Activated naive CD4-positive, alpha-beta T cell treated with anti-CD3 and anti-CD28 coated beads, Interleukin-2, amount 50 U/mL, for 16 hours (primary cell): ENCODE measurements at regions not wholly inside any gene's neighbourhood (a gene's known extent, or its start where the extent isn't known, plus 50 kb on each side); places are given as distances from the start of the nearest gene placed in this dataset.

Experiments used
- DNase-seq: peaks from one replicate; pipeline ENCODE4 v3.0.0-alpha.2; 2020

- no peak for DNase-seq
Observed at GRCh38 chr12:126558219-126558618, 1493.0 kb downstream of the AACS start.

GRCh38 chr12:126558810-126559209 is 1493.6 kb downstream of the AACS start:
- DNase-seq = no peak

- DNase-seq = peak; percentile 9
Observed at GRCh38 chr12:126567016-126567415, 1501.8 kb downstream of the AACS start.

GRCh38 chr12:126569706-126570105 is 1504.5 kb downstream of the AACS start:
- DNase-seq = no peak

- DNase-seq = no peak
Observed at GRCh38 chr12:126570566-126570965, 1505.3 kb downstream of the AACS start.

- DNase-seq = no peak
Observed at GRCh38 chr12:126572170-126572569, 1506.9 kb downstream of the AACS start.

GRCh38 chr12:126581655-126582054 is 1516.4 kb downstream of the AACS start:
- no peak for DNase-seq

GRCh38 chr12:126582231-126582630 is 1517.0 kb downstream of the AACS start:
- DNase-seq = no peak

GRCh38 chr12:126588586-126589249 is 1523.5 kb downstream of the AACS start:
- no peak for DNase-seq

GRCh38 chr12:126591533-126591932 is 1526.3 kb downstream of the AACS start:
- DNase-seq = no peak

- DNase-seq = no peak
Observed at GRCh38 chr12:126601184-126602170, 1536.2 kb downstream of the AACS start.

GRCh38 chr12:126602612-126603011 is 1537.4 kb downstream of the AACS start:
- DNase-seq = no peak

GRCh38 chr12:126607157-126607556 is 1541.9 kb downstream of the AACS start:
- DNase-seq = no peak

GRCh38 chr12:126607867-126608266 is 1542.6 kb downstream of the AACS start:
- no peak for DNase-seq

- no peak for DNase-seq
Observed at GRCh38 chr12:126608607-126609175, 1543.5 kb downstream of the AACS start.

- DNase-seq = no peak
Observed at GRCh38 chr12:126616441-126616840, 1551.2 kb downstream of the AACS start.

- DNase-seq = no peak
Observed at GRCh38 chr12:126617312-126617711, 1552.1 kb downstream of the AACS start.

- no peak for DNase-seq
Observed at GRCh38 chr12:126627596-126627995, 1562.4 kb downstream of the AACS start.

- no peak for DNase-seq
Observed at GRCh38 chr12:126636821-126637220, 1571.6 kb downstream of the AACS start.

- DNase-seq = no peak
Observed at GRCh38 chr12:126644236-126645020, 1579.2 kb downstream of the AACS start.

- no peak for DNase-seq
Observed at GRCh38 chr12:126648074-126648473, 1582.8 kb downstream of the AACS start.

- no peak for DNase-seq
Observed at GRCh38 chr12:126651133-126651532, 1585.9 kb downstream of the AACS start.
